ENCODE measurements at regions not wholly inside any gene's neighbourhood (a gene's known extent, or its start where the extent isn't known, plus 50 kb on each side); places are given as distances from the start of the nearest gene placed in this dataset.
"Not testable (repeated sequence)": the region's sequence is repeated elsewhere in the genome, so short reads cannot be mapped to it uniquely, and the experiment has no call there.

DNA sequence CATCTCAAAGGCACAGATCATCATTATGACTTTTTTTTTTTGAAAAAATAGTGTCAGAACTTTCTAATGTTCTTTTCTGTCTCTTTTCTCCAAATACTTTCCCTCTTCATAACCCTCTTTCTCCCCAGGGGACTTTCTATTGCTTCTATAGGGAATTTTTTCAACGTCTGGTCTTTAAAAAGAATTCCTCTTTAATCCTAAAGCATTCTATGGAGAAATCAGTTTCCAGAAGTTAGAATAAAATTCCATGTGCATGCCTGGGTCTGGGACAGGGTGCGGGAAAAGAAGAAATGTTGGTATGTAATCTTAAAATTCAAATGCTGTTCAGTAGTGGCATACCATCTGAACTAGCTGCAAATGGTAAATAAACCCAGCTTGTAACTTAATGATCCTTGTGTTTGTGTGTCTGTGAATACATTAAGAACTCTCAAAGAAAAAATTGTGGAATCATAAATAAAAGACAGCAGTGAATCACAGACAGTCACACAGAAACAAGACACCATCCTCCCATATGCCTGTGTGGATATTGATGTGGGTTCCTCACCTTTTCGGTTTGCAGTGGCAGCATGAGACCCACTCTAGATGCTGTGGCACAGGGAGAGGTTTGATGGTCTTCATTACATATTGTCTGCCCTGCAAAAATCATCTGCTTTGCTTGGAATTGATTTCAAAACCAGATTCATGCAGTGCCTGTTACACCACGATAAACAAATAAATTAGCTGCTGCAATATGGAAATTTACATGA is 374.7 kb upstream of the NRP1 start:
- H3K36me3 ChIP-seq (ENCODE audit: insufficient read depth, low read length) = no peaks in the 10 kb centered on the region
- H3K27me3 ChIP-seq (ENCODE audit: control insufficient read depth in 1 of 2, insufficient read depth in 2 of 2, low read length in 2 of 2) = no peaks in the 10 kb centered on the region
- no peak overlapping the region for H3K27ac ChIP-seq (ENCODE audit: low read depth, low read length)
- no peak overlapping the region for H3K4me3 ChIP-seq (ENCODE audit: low read depth in 1 of 2, low read length in 2 of 2)
- H3K9me3 ChIP-seq (ENCODE audit: low read length) = no peaks in the 10 kb centered on the region
- H3K4me1 ChIP-seq (ENCODE audit: insufficient read depth, low read length) = no peaks in the 10 kb centered on the region
- no peak overlapping the region for H3K9ac ChIP-seq (ENCODE audit: low read length)

DNA sequence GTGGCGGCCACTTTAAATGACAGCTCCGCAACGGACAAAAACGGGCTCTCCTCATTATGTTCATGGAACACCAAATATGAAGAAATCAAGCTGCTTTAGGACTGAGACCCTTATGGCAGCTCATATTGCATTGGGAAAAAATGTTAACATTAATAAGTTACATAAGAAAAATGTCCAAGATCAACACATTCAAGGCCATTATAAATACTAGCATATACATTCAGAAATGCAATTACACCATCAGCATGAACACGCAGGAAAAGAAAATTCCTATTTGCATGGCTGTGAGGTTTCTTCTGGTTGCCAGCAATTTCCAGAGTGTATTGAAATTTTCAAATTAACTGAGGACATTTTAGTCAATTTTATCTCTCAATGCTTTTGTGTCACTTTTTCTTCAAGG is 374.1 kb upstream of the NRP1 start:
- Histone ChIP-seq H3K36me3 (ENCODE audit: insufficient read depth, low read length) (no peaks in the 10 kb centered on the region), H3K4me1 (ENCODE audit: insufficient read depth, low read length) (no peaks in the 10 kb centered on the region), H3K27ac (ENCODE audit: low read depth, low read length) (no peak overlapping the region), H3K4me3 (ENCODE audit: low read depth in 1 of 2, low read length in 2 of 2) (no peak overlapping the region), H3K9me3 (ENCODE audit: low read length) (no peaks in the 10 kb centered on the region), H3K27me3 (ENCODE audit: control insufficient read depth in 1 of 2, insufficient read depth in 2 of 2, low read length in 2 of 2) (no peaks in the 10 kb centered on the region), H3K9ac (ENCODE audit: low read length) (no peak overlapping the region)

DNA sequence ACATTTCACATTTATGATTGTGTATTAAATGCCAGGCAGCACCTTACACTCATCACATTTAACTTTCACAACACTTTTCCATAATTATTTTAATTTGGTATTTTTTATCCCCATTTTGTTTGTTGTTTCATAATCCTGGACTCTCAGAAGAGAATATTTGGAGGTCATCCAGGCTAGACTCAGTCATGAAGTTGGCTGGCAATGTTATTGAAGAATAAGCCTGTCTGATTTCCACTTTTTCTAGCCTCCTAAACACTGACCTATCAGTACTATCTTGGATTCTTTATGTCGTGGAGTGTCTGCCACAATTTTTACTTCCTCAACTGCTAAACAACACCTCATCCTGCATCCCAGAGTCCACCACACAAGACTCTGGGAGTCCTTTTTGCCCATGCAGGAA is 372.3 kb upstream of the NRP1 start:
- Histone ChIP-seq H3K36me3 (ENCODE audit: insufficient read depth, low read length) (no peaks in the 10 kb centered on the region), H3K27me3 (ENCODE audit: control insufficient read depth in 1 of 2, insufficient read depth in 2 of 2, low read length in 2 of 2) (no peaks in the 10 kb centered on the region), H3K27ac (ENCODE audit: low read depth, low read length) (no peak overlapping the region)

DNA sequence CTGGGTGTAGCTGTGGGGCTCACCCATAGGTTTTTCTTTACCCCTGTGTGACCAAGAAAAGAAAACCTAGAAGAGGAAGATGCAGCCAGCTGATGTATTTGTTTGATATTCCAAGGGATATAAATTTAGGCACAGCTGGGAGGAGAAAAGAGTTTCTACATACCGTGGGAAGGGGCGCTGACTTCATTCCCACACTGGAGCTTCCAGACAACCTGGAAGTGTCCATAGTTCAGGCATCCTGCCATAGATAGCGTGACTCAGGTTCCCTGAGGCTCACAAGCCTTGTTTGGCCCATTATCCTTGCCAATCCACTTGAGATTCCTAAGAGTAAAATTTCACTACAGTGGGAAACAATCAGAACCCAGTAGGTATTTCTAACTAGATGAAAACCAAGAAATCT is 371.7 kb upstream of the NRP1 start:
- Histone ChIP-seq H3K4me1 (ENCODE audit: insufficient read depth, low read length) (no peaks in the 10 kb centered on the region), H3K4me3 (ENCODE audit: low read depth in 1 of 2, low read length in 2 of 2) (no peak overlapping the region), H3K9ac (ENCODE audit: low read length) (no peak overlapping the region), H3K9me3 (ENCODE audit: low read length) (no peaks in the 10 kb centered on the region), H3K36me3 (ENCODE audit: insufficient read depth, low read length) (no peaks in the 10 kb centered on the region), H3K27me3 (ENCODE audit: control insufficient read depth in 1 of 2, insufficient read depth in 2 of 2, low read length in 2 of 2) (no peaks in the 10 kb centered on the region), H3K27ac (ENCODE audit: low read depth, low read length) (no peak overlapping the region)

More for the DNA sequence above, 372.3 kb upstream of the NRP1 start:
- Histone ChIP-seq H3K9me3 (ENCODE audit: low read length) (no peaks in the 10 kb centered on the region), H3K4me3 (ENCODE audit: low read depth in 1 of 2, low read length in 2 of 2) (no peak overlapping the region), H3K4me1 (ENCODE audit: insufficient read depth, low read length) (no peaks in the 10 kb centered on the region), H3K9ac (ENCODE audit: low read length) (no peak overlapping the region)

DNA sequence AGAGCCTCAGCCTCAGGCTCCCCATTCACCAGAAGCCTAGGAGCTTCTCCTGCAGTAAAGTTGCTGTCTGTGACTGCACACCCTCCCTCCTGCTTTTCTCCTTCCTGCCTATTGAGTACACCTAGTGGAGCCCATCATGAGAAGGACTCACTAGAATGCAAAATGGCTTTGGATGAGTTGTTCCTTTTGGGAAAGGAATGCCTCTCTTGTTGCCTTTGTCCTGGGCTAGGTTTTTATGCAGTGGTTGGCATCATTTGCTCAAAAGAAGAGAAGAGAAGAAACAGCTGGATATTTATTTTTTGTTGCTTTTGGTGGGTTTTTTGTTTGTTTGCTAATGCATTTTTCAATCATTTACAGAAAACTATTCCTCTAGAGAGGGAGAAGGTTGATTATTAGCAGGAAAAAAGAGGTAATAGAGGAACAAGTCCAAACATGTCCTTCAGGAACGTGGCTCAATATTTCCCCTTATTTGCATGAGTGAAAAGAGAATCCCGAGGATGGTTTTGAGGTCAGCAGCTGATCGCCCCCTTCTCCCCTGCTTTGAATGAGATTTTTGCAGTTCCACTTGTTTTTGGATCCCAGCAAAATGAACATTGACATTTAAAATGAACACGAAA is 369.9 kb upstream of the NRP1 start:
- no peaks in the 10 kb centered on the region for H3K27me3 ChIP-seq (ENCODE audit: control insufficient read depth in 1 of 2, insufficient read depth in 2 of 2, low read length in 2 of 2)
- no peak overlapping the region for H3K27ac ChIP-seq (ENCODE audit: low read depth, low read length)
- H3K9ac ChIP-seq (ENCODE audit: low read length) = no peak overlapping the region
- no peaks in the 10 kb centered on the region for H3K36me3 ChIP-seq (ENCODE audit: insufficient read depth, low read length)
- no peaks in the 10 kb centered on the region for H3K9me3 ChIP-seq (ENCODE audit: low read length)
- no peak overlapping the region for H3K4me3 ChIP-seq (ENCODE audit: low read depth in 1 of 2, low read length in 2 of 2)
- no peaks in the 10 kb centered on the region for H3K4me1 ChIP-seq (ENCODE audit: insufficient read depth, low read length)

DNA sequence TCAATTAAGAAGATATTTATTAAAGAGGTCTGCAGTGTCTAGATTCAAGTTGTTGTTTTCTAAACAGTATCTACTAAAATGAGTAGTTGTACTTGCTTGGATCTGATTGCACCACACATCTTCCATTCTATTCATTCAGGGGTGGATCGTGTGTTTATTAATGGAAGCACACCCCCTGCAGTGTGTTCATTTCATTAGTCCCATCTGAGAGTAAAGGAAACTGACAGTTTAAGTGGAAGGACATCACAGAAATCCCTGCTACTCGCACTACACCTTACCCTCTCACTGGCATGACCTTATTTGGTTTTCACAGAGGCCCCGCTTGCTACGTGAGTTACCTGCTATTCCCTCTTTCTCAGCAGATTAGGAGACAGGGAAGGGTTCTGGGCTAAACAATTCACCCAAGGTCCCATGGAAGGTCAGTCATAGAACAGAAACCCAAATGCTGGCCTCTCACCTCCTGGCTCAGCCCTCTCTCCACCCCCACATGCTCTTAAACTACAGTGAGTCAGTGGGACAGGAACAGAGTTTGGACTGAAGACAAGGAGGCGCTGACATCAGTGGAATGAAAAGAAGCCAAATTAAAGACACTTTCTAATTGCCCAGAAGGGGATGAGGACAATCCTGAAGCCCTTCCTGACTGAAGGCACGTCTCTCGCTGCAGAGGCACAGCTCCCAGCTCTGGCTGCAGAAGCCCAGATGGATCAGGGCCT is 369.2 kb upstream of the NRP1 start:
- Histone ChIP-seq H3K4me1 (ENCODE audit: insufficient read depth, low read length) (no peaks in the 10 kb centered on the region), H3K4me3 (ENCODE audit: low read depth in 1 of 2, low read length in 2 of 2) (no peak overlapping the region), H3K36me3 (ENCODE audit: insufficient read depth, low read length) (no peaks in the 10 kb centered on the region), H3K27me3 (ENCODE audit: control insufficient read depth in 1 of 2, insufficient read depth in 2 of 2, low read length in 2 of 2) (no peaks in the 10 kb centered on the region), H3K9me3 (ENCODE audit: low read length) (no peaks in the 10 kb centered on the region), H3K9ac (ENCODE audit: low read length) (no peak overlapping the region), H3K27ac (ENCODE audit: low read depth, low read length) (no peak overlapping the region)

DNA sequence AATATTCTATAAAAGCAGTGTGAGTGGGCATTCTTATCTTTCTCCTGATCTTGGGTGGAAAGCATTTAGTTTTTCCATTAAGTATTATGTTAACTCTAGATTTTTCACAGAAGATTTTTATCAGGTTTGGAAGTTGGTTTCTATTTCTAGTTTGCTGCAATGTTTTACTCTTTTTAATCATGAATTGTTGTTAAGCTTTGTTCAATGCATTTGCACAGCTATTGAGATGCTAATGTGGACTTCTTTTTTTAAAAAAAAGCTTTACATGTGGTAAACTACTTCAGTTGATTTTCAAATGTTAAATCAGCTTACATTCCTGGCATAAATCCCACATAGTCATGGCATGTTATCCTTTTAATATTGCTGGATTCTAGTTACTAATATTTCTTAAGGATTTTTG is 363.6 kb upstream of the NRP1 start:
- Histone ChIP-seq H3K27ac (ENCODE audit: low read depth, low read length) (no peak overlapping the region), H3K36me3 (ENCODE audit: insufficient read depth, low read length) (no peaks in the 10 kb centered on the region), H3K9me3 (ENCODE audit: low read length) (no peaks in the 10 kb centered on the region), H3K9ac (ENCODE audit: low read length) (no peak overlapping the region), H3K4me3 (ENCODE audit: low read depth in 1 of 2, low read length in 2 of 2) (no peak overlapping the region), H3K4me1 (ENCODE audit: insufficient read depth, low read length) (no peaks in the 10 kb centered on the region), H3K27me3 (ENCODE audit: control insufficient read depth in 1 of 2, insufficient read depth in 2 of 2, low read length in 2 of 2) (no peaks in the 10 kb centered on the region)

DNA sequence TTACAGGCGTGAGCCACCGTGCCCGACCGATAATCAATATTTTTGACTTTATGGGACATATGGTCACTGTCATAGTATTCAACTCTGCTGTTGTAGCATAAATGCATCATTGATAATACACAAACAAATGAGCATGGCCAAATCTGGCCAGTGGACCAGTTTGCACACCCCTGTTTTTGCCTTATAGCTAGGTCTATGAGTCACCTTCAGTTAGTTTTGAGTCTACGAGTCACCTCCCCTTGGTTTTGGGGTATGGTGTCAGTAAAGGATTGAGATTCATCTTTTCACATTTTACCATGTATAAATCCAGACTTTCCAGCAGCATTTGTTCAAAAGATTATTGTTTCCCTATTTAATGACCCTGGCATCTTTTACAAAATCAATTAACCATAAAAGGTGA is 362.5 kb upstream of the NRP1 start:
- no peak overlapping the region for H3K4me3 ChIP-seq (ENCODE audit: low read depth in 1 of 2, low read length in 2 of 2)
- H3K9me3 ChIP-seq (ENCODE audit: low read length) = no peaks in the 10 kb centered on the region
- no peak overlapping the region for H3K9ac ChIP-seq (ENCODE audit: low read length)
- no peaks in the 10 kb centered on the region for H3K4me1 ChIP-seq (ENCODE audit: insufficient read depth, low read length)
- H3K36me3 ChIP-seq (ENCODE audit: insufficient read depth, low read length) = no peaks in the 10 kb centered on the region
- no peaks in the 10 kb centered on the region for H3K27me3 ChIP-seq (ENCODE audit: control insufficient read depth in 1 of 2, insufficient read depth in 2 of 2, low read length in 2 of 2)
- no peak overlapping the region for H3K27ac ChIP-seq (ENCODE audit: low read depth, low read length)

DNA sequence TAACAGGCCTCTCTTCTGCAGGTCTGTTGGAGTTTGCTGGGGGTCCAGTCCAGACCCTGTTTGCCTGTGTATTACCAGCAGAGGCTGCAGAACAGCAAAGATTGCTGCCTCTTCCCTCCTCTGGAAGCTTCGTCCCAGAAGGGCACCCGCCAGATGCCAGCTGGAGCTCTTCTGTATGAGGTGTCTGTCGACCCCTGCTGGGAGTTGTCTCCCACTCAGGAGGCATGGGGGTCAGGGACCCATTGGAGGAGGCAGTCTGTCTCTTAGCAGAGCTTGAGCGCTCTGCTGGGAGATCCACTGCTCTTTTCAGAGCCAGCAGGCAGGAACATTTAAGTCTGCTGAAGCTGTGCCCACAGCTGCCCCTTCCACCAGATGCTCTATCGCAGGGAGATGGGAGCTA is 361.1 kb upstream of the NRP1 start:
- Histone ChIP-seq H3K36me3 (ENCODE audit: insufficient read depth, low read length) (no peaks in the 10 kb centered on the region), H3K4me1 (ENCODE audit: insufficient read depth, low read length) (no peaks in the 10 kb centered on the region), H3K9ac (ENCODE audit: low read length) (no peak overlapping the region), H3K27me3 (ENCODE audit: control insufficient read depth in 1 of 2, insufficient read depth in 2 of 2, low read length in 2 of 2) (no peaks in the 10 kb centered on the region), H3K9me3 (ENCODE audit: low read length) (no peaks in the 10 kb centered on the region), H3K4me3 (ENCODE audit: low read depth in 1 of 2, low read length in 2 of 2) (no peak overlapping the region), H3K27ac (ENCODE audit: low read depth, low read length) (no peak overlapping the region)

DNA sequence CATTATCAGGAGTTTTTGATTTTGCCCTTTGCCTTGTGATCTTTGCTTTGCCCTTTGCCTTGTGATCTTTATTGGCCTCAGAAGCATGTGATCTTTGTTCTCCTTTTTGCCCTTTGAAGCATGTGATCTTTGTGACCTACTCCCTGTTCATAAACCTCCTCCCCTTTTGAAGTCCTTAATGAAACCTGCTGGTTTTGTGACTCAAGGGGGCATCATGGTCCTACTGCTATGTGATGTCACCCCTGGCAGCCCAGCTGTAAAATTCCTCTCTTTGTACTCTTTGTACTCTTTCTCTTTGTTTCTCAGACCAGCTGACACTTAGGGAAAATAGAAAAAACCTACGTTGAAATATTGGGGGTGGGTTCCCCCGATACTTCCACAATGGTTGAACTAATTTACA is 356.1 kb upstream of the NRP1 start:
- H3K27ac ChIP-seq (ENCODE audit: low read depth, low read length); H3K4me1 ChIP-seq (ENCODE audit: insufficient read depth, low read length); H3K4me3 ChIP-seq (ENCODE audit: low read depth in 1 of 2, low read length in 2 of 2); H3K27me3 ChIP-seq (ENCODE audit: control insufficient read depth in 1 of 2, insufficient read depth in 2 of 2, low read length in 2 of 2); H3K9ac ChIP-seq (ENCODE audit: low read length); H3K36me3 ChIP-seq (ENCODE audit: insufficient read depth, low read length); H3K9me3 ChIP-seq (ENCODE audit: low read length): not testable (repeated sequence)

DNA sequence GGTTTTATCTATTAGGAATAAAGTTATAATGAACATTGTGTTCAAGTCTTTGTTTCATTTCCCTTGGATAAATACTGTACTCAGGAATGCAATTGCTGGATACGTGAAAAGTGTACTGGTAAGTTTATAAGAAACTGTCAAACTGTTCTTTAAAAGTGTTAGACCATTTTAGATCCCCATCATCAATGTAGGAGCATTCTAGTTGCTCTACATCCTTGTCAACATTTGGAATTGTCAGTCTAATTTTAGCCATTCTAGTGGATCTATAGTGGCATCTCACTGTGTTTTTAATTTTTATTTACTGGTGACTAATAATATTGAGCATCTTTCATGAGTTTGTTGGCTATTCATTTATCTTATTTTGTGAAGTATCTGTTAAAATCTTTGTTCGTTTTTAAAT is 354.0 kb upstream of the NRP1 start:
- H3K27me3 ChIP-seq (ENCODE audit: control insufficient read depth in 1 of 2, insufficient read depth in 2 of 2, low read length in 2 of 2) = no peaks in the 10 kb centered on the region
- H3K9ac ChIP-seq (ENCODE audit: low read length) = no peak overlapping the region
- no peaks in the 10 kb centered on the region for H3K4me1 ChIP-seq (ENCODE audit: insufficient read depth, low read length)
- H3K4me3 ChIP-seq (ENCODE audit: low read depth in 1 of 2, low read length in 2 of 2) = no peak overlapping the region
- no peaks in the 10 kb centered on the region for H3K36me3 ChIP-seq (ENCODE audit: insufficient read depth, low read length)
- H3K27ac ChIP-seq (ENCODE audit: low read depth, low read length) = no peak overlapping the region
- no peaks in the 10 kb centered on the region for H3K9me3 ChIP-seq (ENCODE audit: low read length)

All from muscle layer of colon (tissue), 2 donors.